ENCODE measurements at regions not wholly inside any gene's neighbourhood (a gene's known extent, or its start where the extent isn't known, plus 50 kb on each side); places are given as distances from the start of the nearest gene placed in this dataset.

- Histone ChIP-seq H3K9me3 (ENCODE audit: low read length) (no peaks in the 10 kb centered on the region), H3K4me3 (ENCODE audit: low read length) (no peak overlapping the region), H3K9ac (ENCODE audit: low read length) (no peak overlapping the region), H3K9me2 (replicated peaks; ENCODE audit: low read length) (no peaks in the 10 kb centered on the region), H3K36me3 (ENCODE audit: low read depth, low read length) (no peaks in the 10 kb centered on the region), H3F3A (ENCODE audit: low read length, unreplicated experiment) (no peaks in the 10 kb centered on the region), H3K79me2 (ENCODE audit: low read length) (no peaks in the 10 kb centered on the region), H4K20me1 (ENCODE audit: low read length) (no peaks in the 10 kb centered on the region), H3K27me3 (ENCODE audit: low read length) (peaks cover 18% of the 10 kb centered on the region; the same call in 1 of the 2 replicates), H3K4me1 (ENCODE audit: insufficient read depth, low read length) (peaks cover 7% of the 10 kb centered on the region), H2AFZ (ENCODE audit: low read length) (no peak overlapping the region), H3K4me2 (ENCODE audit: low read length) (no peak overlapping the region), H3K27ac (ENCODE audit: low read length) (no peak overlapping the region)
- BruUV-seq (replicated peaks), result no TSS peak
- ChIA-PET POLR2A (ENCODE audit: unreplicated experiment) (no interaction called here), CTCF (no interaction called here)
- intact Hi-C loops (cut with micrococcal nuclease), result no loop called here
- no peak for TF ChIP-seq EZH2phosphoT487 (IDR thresholded peaks at IDR 0.05; ENCODE audit: borderline replicate concordance, low read length)
- no peak for TF ChIP-seq CTCF (conservative IDR thresholded peaks at IDR 0.05; ENCODE audit: low read depth, low read length)
- DNase-seq, result no peak
- no peak for ATAC-seq
Observed at GRCh38 chr5:2132497-2132847, 249.7 kb upstream of the IRX4 start.

GRCh38 chr5:2131826-2132496 lies 249.2 kb upstream of the IRX4 start:
- no peak overlapping the region for H2AFZ ChIP-seq (ENCODE audit: low read length)
- H3K36me3 ChIP-seq (ENCODE audit: low read depth, low read length), result no peaks in the 10 kb centered on the region
- H3K9me2 ChIP-seq (replicated peaks; ENCODE audit: low read length), result no peaks in the 10 kb centered on the region
- no peaks in the 10 kb centered on the region for H3F3A ChIP-seq (ENCODE audit: low read length, unreplicated experiment)
- intact Hi-C loops (cut with micrococcal nuclease), result no loop called here
- H3K4me3 ChIP-seq (ENCODE audit: low read length), result no peak overlapping the region
- ChIA-PET POLR2A (ENCODE audit: unreplicated experiment) (no interaction called here), CTCF (no interaction called here)
- TF ChIP-seq CTCF (conservative IDR thresholded peaks at IDR 0.05; ENCODE audit: low read depth, low read length), result no peak
- no peak for TF ChIP-seq EZH2phosphoT487 (IDR thresholded peaks at IDR 0.05; ENCODE audit: borderline replicate concordance, low read length)
- no peak for TF ChIP-seq EZH2 (IDR thresholded peaks at IDR 0.05; ENCODE audit: low read length, unreplicated experiment)
- no peaks in the 10 kb centered on the region for H3K9me3 ChIP-seq (ENCODE audit: low read length)
- no peaks in the 10 kb centered on the region for H4K20me1 ChIP-seq (ENCODE audit: low read length)
- peaks cover 7% of the 10 kb centered on the region for H3K4me1 ChIP-seq (ENCODE audit: insufficient read depth, low read length)
- H3K27ac ChIP-seq (ENCODE audit: low read length), result no peak overlapping the region
- DNase-seq (no peak), ATAC-seq (no peak)
- H3K79me2 ChIP-seq (ENCODE audit: low read length), result no peaks in the 10 kb centered on the region
- no peak overlapping the region for H3K9ac ChIP-seq (ENCODE audit: low read length)
- no peak overlapping the region for H3K4me2 ChIP-seq (ENCODE audit: low read length)
- BruUV-seq (replicated peaks), result no TSS peak
- peaks cover 23% of the 10 kb centered on the region; the same call in 1 of the 2 replicates for H3K27me3 ChIP-seq (ENCODE audit: low read length)

GRCh38 chr5:2131196-2131595 lies 248.5 kb upstream of the IRX4 start:
- Histone ChIP-seq H3F3A (ENCODE audit: low read length, unreplicated experiment) (no peaks in the 10 kb centered on the region), H4K20me1 (ENCODE audit: low read length) (no peaks in the 10 kb centered on the region), H3K9ac (ENCODE audit: low read length) (no peak overlapping the region), H3K4me3 (ENCODE audit: low read length) (no peak overlapping the region), H3K4me2 (ENCODE audit: low read length) (no peak overlapping the region), H3K27ac (ENCODE audit: low read length) (no peak overlapping the region), H3K79me2 (ENCODE audit: low read length) (no peaks in the 10 kb centered on the region), H3K36me3 (ENCODE audit: low read depth, low read length) (no peaks in the 10 kb centered on the region), H3K9me2 (replicated peaks; ENCODE audit: low read length) (no peaks in the 10 kb centered on the region), H2AFZ (ENCODE audit: low read length) (no peak overlapping the region), H3K9me3 (ENCODE audit: low read length) (no peaks in the 10 kb centered on the region), H3K4me1 (ENCODE audit: insufficient read depth, low read length) (peaks cover 7% of the 10 kb centered on the region), H3K27me3 (ENCODE audit: low read length) (peaks cover 31% of the 10 kb centered on the region)
- no peak for TF ChIP-seq EZH2phosphoT487 (IDR thresholded peaks at IDR 0.05; ENCODE audit: borderline replicate concordance, low read length)
- no peak for TF ChIP-seq EZH2 (IDR thresholded peaks at IDR 0.05; ENCODE audit: low read length, unreplicated experiment)
- TF ChIP-seq CTCF (conservative IDR thresholded peaks at IDR 0.05; ENCODE audit: low read depth, low read length), result no peak
- no TSS peak for BruUV-seq (replicated peaks)
- intact Hi-C loops (cut with micrococcal nuclease), result no loop called here
- ChIA-PET CTCF (no interaction called here), POLR2A (ENCODE audit: unreplicated experiment) (no interaction called here)
- DNase-seq (no peak), ATAC-seq (no peak)
